ENCODE measurements at regions not wholly inside any gene's neighbourhood (a gene's known extent, or its start where the extent isn't known, plus 50 kb on each side); places are given as distances from the start of the nearest gene placed in this dataset.

DNA sequence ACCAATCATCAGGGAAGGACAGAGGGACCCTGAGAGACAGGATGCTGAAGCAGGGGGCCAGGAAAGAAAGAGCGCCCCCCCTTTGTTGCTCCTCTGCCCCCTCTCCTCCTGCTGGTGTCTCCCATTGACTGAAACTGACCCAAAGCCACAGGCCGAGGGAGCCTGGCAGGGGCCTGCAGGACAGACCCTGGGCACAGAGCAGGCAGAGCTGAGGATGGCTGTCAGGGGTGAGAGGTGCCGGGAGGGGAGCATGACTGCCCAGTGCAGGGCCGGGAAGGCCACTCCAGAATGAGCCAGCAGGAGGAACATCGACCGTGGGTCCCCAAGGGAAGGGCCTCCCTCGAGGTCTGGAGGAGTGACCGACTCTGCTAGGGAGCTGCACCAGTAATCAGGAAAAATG lies 427.8 kb downstream of the PREX1 start:
- TF ChIP-seq TEAD4 (CRISPR knock-in tag; IDR thresholded peaks at IDR 0.05), result no peak
- no peak for TF ChIP-seq FOXK1 (CRISPR knock-in tag; IDR thresholded peaks at IDR 0.05)
- no peak for TF ChIP-seq TCF7 (CRISPR knock-in tag; IDR thresholded peaks at IDR 0.05; ENCODE audit: low read depth)
- TF ChIP-seq, protein P1, sequence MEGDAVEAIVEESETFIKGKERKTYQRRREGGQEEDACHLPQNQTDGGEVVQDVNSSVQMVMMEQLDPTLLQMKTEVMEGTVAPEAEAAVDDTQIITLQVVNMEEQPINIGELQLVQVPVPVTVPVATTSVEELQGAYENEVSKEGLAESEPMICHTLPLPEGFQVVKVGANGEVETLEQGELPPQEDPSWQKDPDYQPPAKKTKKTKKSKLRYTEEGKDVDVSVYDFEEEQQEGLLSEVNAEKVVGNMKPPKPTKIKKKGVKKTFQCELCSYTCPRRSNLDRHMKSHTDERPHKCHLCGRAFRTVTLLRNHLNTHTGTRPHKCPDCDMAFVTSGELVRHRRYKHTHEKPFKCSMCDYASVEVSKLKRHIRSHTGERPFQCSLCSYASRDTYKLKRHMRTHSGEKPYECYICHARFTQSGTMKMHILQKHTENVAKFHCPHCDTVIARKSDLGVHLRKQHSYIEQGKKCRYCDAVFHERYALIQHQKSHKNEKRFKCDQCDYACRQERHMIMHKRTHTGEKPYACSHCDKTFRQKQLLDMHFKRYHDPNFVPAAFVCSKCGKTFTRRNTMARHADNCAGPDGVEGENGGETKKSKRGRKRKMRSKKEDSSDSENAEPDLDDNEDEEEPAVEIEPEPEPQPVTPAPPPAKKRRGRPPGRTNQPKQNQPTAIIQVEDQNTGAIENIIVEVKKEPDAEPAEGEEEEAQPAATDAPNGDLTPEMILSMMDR (IDR thresholded peaks at IDR 0.05), result no peak
- TF ChIP-seq FOXJ3 (CRISPR knock-in tag; IDR thresholded peaks at IDR 0.05; ENCODE audit: borderline replicate concordance), result no peak
- TF ChIP-seq ZNF138 (CRISPR knock-in tag; conservative IDR thresholded peaks at IDR 0.05), result no peak
- TF ChIP-seq, protein P2, sequence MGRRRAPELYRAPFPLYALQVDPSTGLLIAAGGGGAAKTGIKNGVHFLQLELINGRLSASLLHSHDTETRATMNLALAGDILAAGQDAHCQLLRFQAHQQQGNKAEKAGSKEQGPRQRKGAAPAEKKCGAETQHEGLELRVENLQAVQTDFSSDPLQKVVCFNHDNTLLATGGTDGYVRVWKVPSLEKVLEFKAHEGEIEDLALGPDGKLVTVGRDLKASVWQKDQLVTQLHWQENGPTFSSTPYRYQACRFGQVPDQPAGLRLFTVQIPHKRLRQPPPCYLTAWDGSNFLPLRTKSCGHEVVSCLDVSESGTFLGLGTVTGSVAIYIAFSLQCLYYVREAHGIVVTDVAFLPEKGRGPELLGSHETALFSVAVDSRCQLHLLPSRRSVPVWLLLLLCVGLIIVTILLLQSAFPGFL (CRISPR knock-in tag; IDR thresholded peaks at IDR 0.05; ENCODE audit: borderline replicate concordance), result no peak
- TF ChIP-seq, protein P3, sequence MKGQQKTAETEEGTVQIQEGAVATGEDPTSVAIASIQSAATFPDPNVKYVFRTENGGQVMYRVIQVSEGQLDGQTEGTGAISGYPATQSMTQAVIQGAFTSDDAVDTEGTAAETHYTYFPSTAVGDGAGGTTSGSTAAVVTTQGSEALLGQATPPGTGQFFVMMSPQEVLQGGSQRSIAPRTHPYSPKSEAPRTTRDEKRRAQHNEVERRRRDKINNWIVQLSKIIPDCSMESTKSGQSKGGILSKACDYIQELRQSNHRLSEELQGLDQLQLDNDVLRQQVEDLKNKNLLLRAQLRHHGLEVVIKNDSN (CRISPR knock-in tag; IDR thresholded peaks at IDR 0.05), result no peak
- TF ChIP-seq, protein P4, sequence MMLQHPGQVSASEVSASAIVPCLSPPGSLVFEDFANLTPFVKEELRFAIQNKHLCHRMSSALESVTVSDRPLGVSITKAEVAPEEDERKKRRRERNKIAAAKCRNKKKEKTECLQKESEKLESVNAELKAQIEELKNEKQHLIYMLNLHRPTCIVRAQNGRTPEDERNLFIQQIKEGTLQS (CRISPR knock-in tag; conservative IDR thresholded peaks at IDR 0.05), result no peak
- TF ChIP-seq ZNF232 (CRISPR knock-in tag; IDR thresholded peaks at IDR 0.05), result no peak
- no peak for TF ChIP-seq SOX15 (CRISPR knock-in tag; IDR thresholded peaks at IDR 0.05)
- no peak for TF ChIP-seq CREB1 (CRISPR knock-in tag; IDR thresholded peaks at IDR 0.05)
- TF ChIP-seq SMAD4 (CRISPR knock-in tag; IDR thresholded peaks at IDR 0.05), result no peak
